ENCODE measurements at regions not wholly inside any gene's neighbourhood (a gene's known extent, or its start where the extent isn't known, plus 50 kb on each side); places are given as distances from the start of the nearest gene placed in this dataset.

DNA sequence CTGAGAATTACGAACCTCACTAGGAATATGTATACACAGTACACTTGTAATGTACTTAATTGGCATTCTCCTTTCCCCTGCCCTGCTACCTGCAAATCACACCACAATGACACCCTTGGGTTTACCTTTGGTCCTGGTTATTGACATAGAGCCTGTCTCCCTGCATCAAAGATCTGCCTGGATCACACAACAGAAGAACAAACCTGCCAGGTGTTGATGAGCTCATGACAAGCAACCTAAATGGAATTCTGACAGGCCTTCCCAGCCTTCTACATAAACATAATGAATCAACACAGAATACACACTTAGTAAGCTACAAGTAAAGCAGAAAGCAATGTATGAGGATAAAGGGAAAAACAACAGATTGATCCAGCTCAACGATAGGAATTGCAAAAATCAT is 95.6 kb downstream of the HDGFL1 start:
- peak overlapping the region; percentile 8 for H3K27ac ChIP-seq
- H3K79me2 ChIP-seq: no peaks in the 10 kb centered on the region
- DNase-seq (ENCODE audit: low spot score): peak; percentile 10
- no peaks in the 10 kb centered on the region for H4K20me1 ChIP-seq (ENCODE audit: insufficient read depth, poor library complexity, severe bottlenecking)
- no peaks in the 10 kb centered on the region for H3K9me2 ChIP-seq (replicated peaks; ENCODE audit: insufficient read depth)
- H3K4me2 ChIP-seq: no peak overlapping the region
- no peak for TF ChIP-seq EZH2 (IDR thresholded peaks at IDR 0.05; ENCODE audit: borderline replicate concordance)
- TF ChIP-seq, protein P1, sequence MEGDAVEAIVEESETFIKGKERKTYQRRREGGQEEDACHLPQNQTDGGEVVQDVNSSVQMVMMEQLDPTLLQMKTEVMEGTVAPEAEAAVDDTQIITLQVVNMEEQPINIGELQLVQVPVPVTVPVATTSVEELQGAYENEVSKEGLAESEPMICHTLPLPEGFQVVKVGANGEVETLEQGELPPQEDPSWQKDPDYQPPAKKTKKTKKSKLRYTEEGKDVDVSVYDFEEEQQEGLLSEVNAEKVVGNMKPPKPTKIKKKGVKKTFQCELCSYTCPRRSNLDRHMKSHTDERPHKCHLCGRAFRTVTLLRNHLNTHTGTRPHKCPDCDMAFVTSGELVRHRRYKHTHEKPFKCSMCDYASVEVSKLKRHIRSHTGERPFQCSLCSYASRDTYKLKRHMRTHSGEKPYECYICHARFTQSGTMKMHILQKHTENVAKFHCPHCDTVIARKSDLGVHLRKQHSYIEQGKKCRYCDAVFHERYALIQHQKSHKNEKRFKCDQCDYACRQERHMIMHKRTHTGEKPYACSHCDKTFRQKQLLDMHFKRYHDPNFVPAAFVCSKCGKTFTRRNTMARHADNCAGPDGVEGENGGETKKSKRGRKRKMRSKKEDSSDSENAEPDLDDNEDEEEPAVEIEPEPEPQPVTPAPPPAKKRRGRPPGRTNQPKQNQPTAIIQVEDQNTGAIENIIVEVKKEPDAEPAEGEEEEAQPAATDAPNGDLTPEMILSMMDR (IDR thresholded peaks at IDR 0.05; ENCODE audit: poor library complexity): no peak
- no peak for TF ChIP-seq EZH2phosphoT487 (IDR thresholded peaks at IDR 0.05; ENCODE audit: low read depth, severe bottlenecking, unreplicated experiment)
- H3K27me3 ChIP-seq: no peaks in the 10 kb centered on the region
- H2AFZ ChIP-seq: no peak overlapping the region
- no peaks in the 10 kb centered on the region for H3K36me3 ChIP-seq (replicated peaks; ENCODE audit: insufficient read depth, low read depth)
- H3K9me3 ChIP-seq (ENCODE audit: low read depth): no peaks in the 10 kb centered on the region
- peaks cover 1% of the 10 kb centered on the region for H3K4me1 ChIP-seq (ENCODE audit: insufficient read depth)
- 79% methylated on average over 2 of the region's 2 CpGs for WGBS (ENCODE audit: low lambda C conversion rate, missing lambda C conversion rate)
- no peak overlapping the region for H3K4me3 ChIP-seq

- WGBS (ENCODE audit: low lambda C conversion rate, missing lambda C conversion rate): 83% methylated on average over 1 of the region's 1 CpG
- no peak for DNase-seq (ENCODE audit: low spot score)
- TF ChIP-seq EZH2phosphoT487 (IDR thresholded peaks at IDR 0.05; ENCODE audit: low read depth, severe bottlenecking, unreplicated experiment): no peak
- TF ChIP-seq, protein P1 (IDR thresholded peaks at IDR 0.05; ENCODE audit: poor library complexity): no peak
- no peak for TF ChIP-seq EZH2 (IDR thresholded peaks at IDR 0.05; ENCODE audit: borderline replicate concordance)
Measured at GRCh38 chr6:22666021-22666420, 96.7 kb downstream of the HDGFL1 start.

DNA sequence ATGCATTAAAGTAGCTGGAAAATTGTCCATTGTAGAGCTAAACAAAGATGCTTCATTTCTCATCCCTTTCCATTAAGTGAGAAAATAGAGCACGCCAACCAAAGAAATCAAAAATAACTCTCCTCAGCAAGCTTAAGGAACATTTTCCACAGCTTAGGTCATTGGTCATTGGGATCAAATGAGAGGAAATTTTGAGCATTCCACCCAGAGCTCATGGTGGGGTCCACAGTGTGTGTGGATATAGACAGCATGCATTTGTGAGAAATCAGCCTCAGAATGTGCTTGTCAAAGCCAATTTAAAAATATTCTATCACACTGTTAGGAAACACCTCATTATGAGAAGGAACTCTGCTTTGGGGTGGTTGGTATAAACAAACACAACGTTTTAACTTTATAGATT is 97.2 kb downstream of the HDGFL1 start:
- H3K4me3 ChIP-seq: no peak overlapping the region
- H3K9me2 ChIP-seq (replicated peaks; ENCODE audit: insufficient read depth): no peaks in the 10 kb centered on the region
- no peak overlapping the region for H3K27ac ChIP-seq
- no peak for DNase-seq (ENCODE audit: low spot score)
- H3K79me2 ChIP-seq: no peaks in the 10 kb centered on the region
- H4K20me1 ChIP-seq (ENCODE audit: insufficient read depth, poor library complexity, severe bottlenecking): no peaks in the 10 kb centered on the region
- no peaks in the 10 kb centered on the region for H3K9me3 ChIP-seq (ENCODE audit: low read depth)
- no peak overlapping the region for H2AFZ ChIP-seq
- no peaks in the 10 kb centered on the region for H3K27me3 ChIP-seq
- TF ChIP-seq, protein P1 (IDR thresholded peaks at IDR 0.05; ENCODE audit: poor library complexity): no peak
- TF ChIP-seq EZH2 (IDR thresholded peaks at IDR 0.05; ENCODE audit: borderline replicate concordance) (no peak), EZH2phosphoT487 (IDR thresholded peaks at IDR 0.05; ENCODE audit: low read depth, severe bottlenecking, unreplicated experiment) (no peak)
- WGBS (ENCODE audit: low lambda C conversion rate, missing lambda C conversion rate): 64% methylated on average over 2 of the region's 2 CpGs
- H3K4me1 ChIP-seq (ENCODE audit: insufficient read depth): no peaks in the 10 kb centered on the region
- H3K36me3 ChIP-seq (replicated peaks; ENCODE audit: insufficient read depth, low read depth): no peaks in the 10 kb centered on the region
- no peak overlapping the region for H3K4me2 ChIP-seq

More at GRCh38 chr6:22666021-22666420, 96.7 kb downstream of the HDGFL1 start:
- no peaks in the 10 kb centered on the region for H3K36me3 ChIP-seq (replicated peaks; ENCODE audit: insufficient read depth, low read depth)
- H3K4me2 ChIP-seq: no peak overlapping the region
- no peaks in the 10 kb centered on the region for H4K20me1 ChIP-seq (ENCODE audit: insufficient read depth, poor library complexity, severe bottlenecking)
- no peak overlapping the region for H3K27ac ChIP-seq
- H3K79me2 ChIP-seq: no peaks in the 10 kb centered on the region
- H3K27me3 ChIP-seq: no peaks in the 10 kb centered on the region
- H3K4me1 ChIP-seq (ENCODE audit: insufficient read depth): no peaks in the 10 kb centered on the region
- H2AFZ ChIP-seq: no peak overlapping the region
- no peak overlapping the region for H3K4me3 ChIP-seq
- no peaks in the 10 kb centered on the region for H3K9me2 ChIP-seq (replicated peaks; ENCODE audit: insufficient read depth)
- H3K9me3 ChIP-seq (ENCODE audit: low read depth): no peaks in the 10 kb centered on the region

DNA sequence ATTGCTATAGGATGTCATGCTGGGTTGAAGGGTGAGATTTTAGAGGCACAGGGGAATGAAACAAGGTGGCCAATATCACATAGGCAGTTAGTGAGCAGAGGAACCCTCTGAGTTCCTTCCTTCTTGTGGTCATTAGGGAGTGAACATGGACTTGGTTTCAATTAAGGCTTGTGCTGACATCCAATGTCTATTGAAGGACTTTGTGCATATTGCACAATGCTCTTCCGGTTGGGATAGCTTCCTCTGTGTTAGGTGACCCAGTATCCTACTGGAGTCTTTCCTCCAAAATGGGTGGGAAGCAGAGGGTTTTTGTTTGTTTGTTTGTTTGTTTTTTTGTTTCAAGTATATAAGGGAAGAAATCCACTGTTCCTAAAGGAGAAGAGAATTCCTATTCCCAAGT is 98.5 kb downstream of the HDGFL1 start:
- Histone ChIP-seq H3K9me3 (ENCODE audit: low read depth) (no peaks in the 10 kb centered on the region), H3K4me3 (no peak overlapping the region), H4K20me1 (ENCODE audit: insufficient read depth, poor library complexity, severe bottlenecking) (no peaks in the 10 kb centered on the region), H3K4me2 (no peak overlapping the region), H3K4me1 (ENCODE audit: insufficient read depth) (no peaks in the 10 kb centered on the region), H3K27ac (no peak overlapping the region), H3K9me2 (replicated peaks; ENCODE audit: insufficient read depth) (no peaks in the 10 kb centered on the region), H3K79me2 (no peaks in the 10 kb centered on the region), H3K27me3 (no peaks in the 10 kb centered on the region), H2AFZ (no peak overlapping the region), H3K36me3 (replicated peaks; ENCODE audit: insufficient read depth, low read depth) (no peaks in the 10 kb centered on the region)
- WGBS (ENCODE audit: low lambda C conversion rate, missing lambda C conversion rate): 88% methylated on average over 1 of the region's 1 CpG
- no peak for DNase-seq (ENCODE audit: low spot score)
- TF ChIP-seq EZH2phosphoT487 (IDR thresholded peaks at IDR 0.05; ENCODE audit: low read depth, severe bottlenecking, unreplicated experiment) (no peak), EZH2 (IDR thresholded peaks at IDR 0.05; ENCODE audit: borderline replicate concordance) (no peak)
- TF ChIP-seq, protein P1 (IDR thresholded peaks at IDR 0.05; ENCODE audit: poor library complexity): no peak
